Heart right ventricle (tissue), 16 donors: ENCODE measurements at regions not wholly inside any gene's neighbourhood (a gene's known extent, or its start where the extent isn't known, plus 50 kb on each side); places are given as distances from the start of the nearest gene placed in this dataset.

Source experiments
- ATAC-seq, 8 donors: fragments of 200-7000 bp; cut with Tn5 transposase; one replicate each; pipeline ENCODE4 v1.9.1; 2020; ENCODE audit warnings: mild to moderate bottlenecking in 8 of 8, moderate library complexity in 8 of 8, moderate number of reproducible peaks in 1 of 8
- DNase-seq, 2 donors: peaks; one replicate each; pipeline ENCODE4 v3.0.0-alpha.2; 2020
- H3K27ac ChIP-seq, 10 donors: fragments of 200-600 bp; sonication (generic) in 2 of 10; one replicate each; pipeline versions ENCODE4 v1.5.0 to v1.8.0; 2020 to 2022; ENCODE audit warnings: mild to moderate bottlenecking in 3 of 10
- H3K27me3 ChIP-seq, 7 donors: fragments of 200-600 bp; one replicate each; pipeline ENCODE4 v1.8.0; 2021 to 2022; ENCODE audit warnings: mild to moderate bottlenecking in 2 of 7
- H3K36me3 ChIP-seq, 9 donors: fragments of 200-600 bp; sonication (generic) in 1 of 9; one replicate each; pipeline versions ENCODE4 v1.5.0 to v1.8.0; 2020 to 2022; ENCODE audit warnings: mild to moderate bottlenecking in 2 of 9
- H3K4me1 ChIP-seq, 9 donors: fragments of 200-600 bp; sonication (generic) in 1 of 9; one replicate each; pipeline versions ENCODE4 v1.5.0 to v1.8.0; 2020 to 2022; ENCODE audit warnings: mild to moderate bottlenecking in 4 of 9
- H3K4me3 ChIP-seq, 10 donors: fragments of 200-600 bp; sonication (generic) in 2 of 10; one replicate each; pipeline versions ENCODE4 v1.5.0 to v1.8.0; 2020 to 2022; ENCODE audit warnings: mild to moderate bottlenecking in 7 of 10, moderate library complexity in 2 of 10
- H3K9me3 ChIP-seq, 11 donors: fragments of 200-600 bp in 10 of 11; sonication (generic) in 2 of 11; one replicate each; pipeline versions ENCODE4 v1.5.0 to v1.8.0; 2013 to 2022; ENCODE audit warnings: mild to moderate bottlenecking in 2 of 11, control low read depth in 1 of 11, moderate library complexity in 1 of 11
- CTCF ChIP-seq, 9 donors: fragments of 200-600 bp; sonication (generic) in 2 of 9; IDR thresholded peaks; one replicate each; pipeline versions ENCODE4 v1.5.0 to v1.8.0; 2021 to 2022; ENCODE audit warnings: antibody characterized with exemption in 9 of 9, mild to moderate bottlenecking in 5 of 9, moderate library complexity in 1 of 9
- WGBS, 2 donors: extraction: QIAGEN DNeasy Blood & Tissue Kit; methylation state at CpG; one replicate each; pipeline ENCODE4 v1.1.7; 2013; ENCODE audit warnings: inconsistent platforms in 1 of 2; 5-methylcytosine and 5-hydroxymethylcytosine counted together
- intact Hi-C, 10 donors: fragments of 100-400 bp; cut with DNase I; formaldehyde crosslinking; loops; one replicate each; pipeline versions ENCODE4 v1.11.1 to v1.14.2; 2022
- donor health status: Arrhythmogenic right ventricular cardiomyopathy.
- donor health status: ischemic (EF 13 %, LVEDD 7.1; RV severe dilation, severe dysfunction).
- donor health status: healthy with polysubstance abuse.
- donor health status: DM: no; HTN: yes; CAD: no.
- donor health status: DM: no; HTN: no; CAD: no.
- donor health status: ischemic (EF 25% LVEDD 6.9; RV normal size, moderate dysfunction).
- donor health status: ischemic (EF 25% LVEDD 5.7; RV mildly dilated, moderate dysfunction).
- donor health status: healthy.
- donor health status: DM: yes; HTN: yes; CAD: no.
- donor health status: Ischemic cardiomyopathy.
- donor health status: ischemic (EF 35%, LVEDD 5.7; RV mildly dilated, moderate dysfunction).
- donor health status: nonischemic (EF 11% LVEDD 7.7; RV severe dilation, severe dysfunction).
- donor health status: DM: yes; HTN: yes; CAD: no.
- donor health status: PGD.
- donor health status: ischemic (EF 29% LVEDD 5.4; RV normal size, mild dysfunction).
- donor health status: nonischemic (EF 23%, LVEDD 6.1; RV moderate dilation, normal function).

DNA sequence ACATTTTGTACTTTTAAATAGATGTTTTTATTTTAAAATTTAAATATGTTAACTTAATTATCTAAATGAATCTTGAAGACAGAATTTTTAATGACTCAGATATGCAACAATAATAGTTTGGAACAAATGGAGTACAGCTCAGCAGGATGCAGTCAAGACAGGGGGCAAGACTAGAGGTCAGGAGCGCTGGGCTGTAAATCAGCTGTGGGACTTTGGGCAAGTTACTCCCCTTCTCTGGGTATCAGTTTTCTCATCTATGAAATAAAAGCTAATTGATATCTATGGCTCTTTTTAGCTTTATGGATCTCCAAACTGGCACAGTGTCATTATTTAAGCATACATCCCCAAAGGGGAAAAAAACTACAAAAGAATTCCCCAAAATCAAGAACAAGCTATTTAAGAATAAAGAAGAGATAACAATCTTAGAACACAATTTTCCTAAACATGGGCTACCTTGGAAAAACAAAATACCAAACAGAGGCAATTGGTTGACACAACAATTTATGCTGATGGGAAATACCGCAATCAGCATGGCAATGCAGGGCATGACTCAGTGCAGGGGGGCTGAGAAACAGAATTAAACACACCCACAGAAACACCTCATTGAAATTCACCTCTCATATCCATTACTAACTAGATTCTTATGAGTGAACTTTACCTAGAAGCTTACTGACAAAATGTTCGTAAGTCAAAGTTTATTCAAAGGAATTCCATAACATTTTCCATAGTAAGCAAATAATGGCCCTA is 188.2 kb downstream of the SIM1 start:
- no peak for ATAC-seq
- intact Hi-C loops: loop anchor here in 1 of 10 donors (10.0 kb wide), 1 partner anchor 1672 kb away; no protein-coding TSS in a partner anchor
- no peak for DNase-seq

GRCh38 chr6:100274147-100274546 is 190.6 kb downstream of the SIM1 start:
- Histone ChIP-seq H3K36me3 (no peaks in the 10 kb centered on the region), H3K27me3 (no peaks in the 10 kb centered on the region), H3K9me3 (no peaks in the 10 kb centered on the region), H3K4me3 (no peak overlapping the region), H3K27ac (no peak overlapping the region), H3K4me1 (no peaks in the 10 kb centered on the region)
- TF ChIP-seq CTCF (IDR thresholded peaks at IDR 0.05): no peak
- intact Hi-C loops: loop anchor here in 1 of 10 donors (10.0 kb wide), 1 partner anchor 1669 kb away; no protein-coding TSS in a partner anchor
- DNase-seq (no peak), ATAC-seq (no peak)
- WGBS, 2 donors: 90 to 98% methylated on average over 1 of the region's 1 CpG

More for the DNA sequence above, 188.2 kb downstream of the SIM1 start:
- Histone ChIP-seq H3K4me3 (no peak overlapping the region), H3K27me3 (peaks cover 0 to 15% (median 4%) of the 10 kb centered on the region in 7 donors), H3K9me3 (no peaks in the 10 kb centered on the region), H3K4me1 (peaks cover 0 to 2% (median 0%) of the 10 kb centered on the region in 9 donors), H3K27ac (no peak overlapping the region), H3K36me3 (no peaks in the 10 kb centered on the region)
- WGBS, 2 donors: 89 to 90% methylated on average over 3 of the region's 3 CpGs
- TF ChIP-seq CTCF (IDR thresholded peaks at IDR 0.05): no peak

DNA sequence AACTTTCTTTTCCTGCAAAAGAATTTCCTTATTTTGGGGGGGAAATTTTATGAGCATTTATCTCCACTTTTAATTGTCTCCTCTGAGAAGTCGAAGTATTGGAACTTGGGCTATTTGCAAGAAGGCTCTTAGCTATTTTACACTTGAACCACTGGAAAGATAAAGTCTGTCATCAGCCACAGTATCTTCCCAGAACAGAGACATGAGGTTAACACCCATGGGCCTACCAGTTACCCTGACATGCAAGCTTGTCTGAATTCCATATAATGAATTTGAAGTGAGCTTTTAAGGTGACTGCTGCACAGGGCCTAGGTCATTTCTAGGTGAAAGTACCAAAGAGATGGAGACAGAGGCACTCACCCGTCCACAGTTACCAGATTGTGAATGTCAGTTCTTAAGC is 193.1 kb downstream of the SIM1 start:
- H3K27ac ChIP-seq: no peak overlapping the region
- 55 to 60% methylated on average over 2 of the region's 2 CpGs for WGBS, 2 donors
- ATAC-seq (no peak), DNase-seq (no peak)
- H3K4me3 ChIP-seq: no peak overlapping the region
- TF ChIP-seq CTCF (IDR thresholded peaks at IDR 0.05): no peak
- H3K4me1 ChIP-seq: no peaks in the 10 kb centered on the region
- H3K36me3 ChIP-seq: no peaks in the 10 kb centered on the region
- no peaks in the 10 kb centered on the region for H3K9me3 ChIP-seq
- H3K27me3 ChIP-seq: no peaks in the 10 kb centered on the region
- intact Hi-C loops: loop anchor here in 1 of 10 donors (10.0 kb wide), 1 partner anchor 1667 kb away; no protein-coding TSS in a partner anchor

DNA sequence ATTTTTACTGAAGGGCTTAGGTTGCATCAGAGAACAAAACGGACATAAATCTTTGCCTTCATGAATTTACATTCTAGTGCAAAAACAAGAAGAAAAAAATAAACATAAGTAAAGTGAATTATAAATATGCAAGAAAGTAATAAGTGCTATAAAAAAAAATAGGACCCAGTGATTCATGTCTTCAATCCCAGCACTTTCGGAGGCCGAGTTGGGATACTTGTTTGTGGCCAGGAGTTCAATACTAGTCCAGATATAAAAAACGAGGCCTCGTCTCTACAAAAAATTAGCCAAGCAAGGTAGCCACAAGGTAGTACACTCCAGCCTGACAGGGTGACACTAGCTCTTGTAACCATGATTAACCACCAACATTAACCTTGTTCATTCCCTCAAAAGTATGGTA is 193.5 kb downstream of the SIM1 start:
- intact Hi-C loops: loop anchor here in 1 of 10 donors (10.0 kb wide), 1 partner anchor 1666 kb away; no protein-coding TSS in a partner anchor
- Histone ChIP-seq H3K4me3 (no peak overlapping the region), H3K36me3 (no peaks in the 10 kb centered on the region), H3K9me3 (no peaks in the 10 kb centered on the region), H3K4me1 (no peaks in the 10 kb centered on the region), H3K27me3 (no peaks in the 10 kb centered on the region), H3K27ac (no peak overlapping the region)
- no peak for ATAC-seq
- 83 to 92% methylated on average over 5 of the region's 5 CpGs for WGBS, 2 donors
- TF ChIP-seq CTCF (IDR thresholded peaks at IDR 0.05): no peak
- DNase-seq: no peak
